Smooth muscle cell (in vitro differentiated cells): ENCODE measurements at regions not wholly inside any gene's neighbourhood (a gene's known extent, or its start where the extent isn't known, plus 50 kb on each side); places are given as distances from the start of the nearest gene placed in this dataset.

Experiments used
- DNase-seq: peaks from one replicate; lab custom pipeline; 2025; ENCODE audit not compliant: unreplicated experiment; lab: John Stamatoyannopoulos, UW
- H2AFZ ChIP-seq: fragments of 200-600 bp; sonication (generic); 2 replicates; pipeline ENCODE4 v1.6.0; 2016; ENCODE audit warnings: antibody characterized with exemption, low read depth, mild to moderate bottlenecking
- H3F3A ChIP-seq: fragments of 200-600 bp; sonication (generic); 2 replicates; pipeline ENCODE4 v1.6.0; 2017; ENCODE audit warnings: antibody characterized with exemption, low read depth
- H3K27ac ChIP-seq: fragments of 200-600 bp; sonication (generic); 2 replicates; pipeline ENCODE4 v1.5.1; 2016; ENCODE audit warnings: low read depth, mild to moderate bottlenecking
- H3K27me3 ChIP-seq: fragments of 200-600 bp; sonication (generic); 2 replicates; pipeline ENCODE4 v1.6.1; 2016; ENCODE audit warnings: low read depth, mild to moderate bottlenecking
- H3K36me3 ChIP-seq: fragments of 200-600 bp; sonication (generic); 2 replicates; pipeline ENCODE4 v1.5.1; 2016; ENCODE audit warnings: low read depth
- H3K4me1 ChIP-seq: fragments of 200-600 bp; sonication (generic); 2 replicates; pipeline ENCODE4 v1.5.1; 2016; ENCODE audit warnings: low read depth
- H3K4me2 ChIP-seq: fragments of 200-600 bp; sonication (generic); 2 replicates; pipeline ENCODE4 v1.6.0; 2016; ENCODE audit warnings: mild to moderate bottlenecking
- H3K4me3 ChIP-seq: fragments of 200-600 bp; sonication (generic); 2 replicates; pipeline ENCODE4 v1.5.1; 2016; ENCODE audit warnings: mild to moderate bottlenecking
- H3K79me2 ChIP-seq: fragments of 200-600 bp; sonication (generic); 2 replicates; pipeline ENCODE4 v1.6.0; 2016; ENCODE audit warnings: low read depth, mild to moderate bottlenecking
- H3K9ac ChIP-seq: fragments of 200-600 bp; sonication (generic); 2 replicates; pipeline ENCODE4 v1.6.0; 2016; ENCODE audit warnings: low read depth
- H3K9me3 ChIP-seq: fragments of 200-600 bp; sonication (generic); replicated peaks from 2 replicates; pipeline ENCODE4 v1.5.1; 2016; ENCODE audit warnings: low read depth
- H4K20me1 ChIP-seq: fragments of 200-600 bp; sonication (generic); 2 replicates; pipeline ENCODE4 v1.6.0; 2016; ENCODE audit warnings: low read depth
- CTCF ChIP-seq: fragments of 200-600 bp; sonication (generic); IDR thresholded peaks from 2 replicates; pipeline ENCODE4 v1.5.1; 2017; ENCODE audit warnings: borderline replicate concordance, mild to moderate bottlenecking, antibody characterized with exemption; ENCODE audit not compliant: insufficient read depth, poor library complexity, severe bottlenecking
- WGBS: methylation state at CpG from one replicate; pipeline ENCODE4 v1.1.7; 2016; ENCODE audit warnings: low lambda C conversion rate; 5-methylcytosine and 5-hydroxymethylcytosine counted together

GRCh38 chr12:91680864-91681263 is 464.8 kb downstream of the BTG1 start:
- Histone ChIP-seq H3K36me3 (no peaks in the 10 kb centered on the region), H3K9me3 (no peaks in the 10 kb centered on the region), H3K27ac (no peak overlapping the region), H4K20me1 (no peaks in the 10 kb centered on the region), H3K4me1 (no peaks in the 10 kb centered on the region), H3K9ac (no peak overlapping the region), H3K4me3 (no peak overlapping the region), H2AFZ (no peak overlapping the region), H3K27me3 (no peaks in the 10 kb centered on the region), H3F3A (no peaks in the 10 kb centered on the region), H3K4me2 (no peak overlapping the region), H3K79me2 (no peaks in the 10 kb centered on the region)
- no peak for DNase-seq
- 89% methylated on average over 2 of the region's 2 CpGs for WGBS
- TF ChIP-seq CTCF = no peak

GRCh38 chr12:91677556-91677955 is 468.1 kb downstream of the BTG1 start:
- Histone ChIP-seq H3K9me3 (no peaks in the 10 kb centered on the region), H3K9ac (no peak overlapping the region), H4K20me1 (no peaks in the 10 kb centered on the region), H3K27me3 (no peaks in the 10 kb centered on the region), H3K27ac (no peak overlapping the region), H3F3A (no peaks in the 10 kb centered on the region), H3K4me3 (no peak overlapping the region), H2AFZ (no peak overlapping the region), H3K79me2 (no peaks in the 10 kb centered on the region), H3K36me3 (no peaks in the 10 kb centered on the region), H3K4me2 (no peak overlapping the region), H3K4me1 (no peaks in the 10 kb centered on the region)
- 97% methylated on average over 1 of the region's 1 CpG for WGBS
- TF ChIP-seq CTCF = no peak
- no peak for DNase-seq

GRCh38 chr12:91675401-91675800 is 470.2 kb downstream of the BTG1 start:
- Histone ChIP-seq H3K9ac (no peak overlapping the region), H3K27me3 (no peaks in the 10 kb centered on the region), H3K79me2 (no peaks in the 10 kb centered on the region), H3K27ac (no peak overlapping the region), H3K36me3 (no peaks in the 10 kb centered on the region), H3K4me3 (no peak overlapping the region), H4K20me1 (no peaks in the 10 kb centered on the region), H2AFZ (no peak overlapping the region), H3K4me2 (no peak overlapping the region), H3K9me3 (no peaks in the 10 kb centered on the region), H3K4me1 (no peaks in the 10 kb centered on the region), H3F3A (no peaks in the 10 kb centered on the region)
- WGBS = 89% methylated on average over 2 of the region's 2 CpGs
- no peak for DNase-seq
- TF ChIP-seq CTCF = no peak

- no peak overlapping the region for H3K4me3 ChIP-seq
- no peak overlapping the region for H3K27ac ChIP-seq
- DNase-seq = no peak
- no peaks in the 10 kb centered on the region for H3K36me3 ChIP-seq
- H3K4me2 ChIP-seq = no peak overlapping the region
- H2AFZ ChIP-seq = no peak overlapping the region
- no peaks in the 10 kb centered on the region for H3F3A ChIP-seq
- WGBS = 71% methylated on average over 1 of the region's 1 CpG
- H3K27me3 ChIP-seq = no peaks in the 10 kb centered on the region
- TF ChIP-seq CTCF = no peak
- no peak overlapping the region for H3K9ac ChIP-seq
- no peaks in the 10 kb centered on the region for H3K9me3 ChIP-seq
- H4K20me1 ChIP-seq = no peaks in the 10 kb centered on the region
- no peaks in the 10 kb centered on the region for H3K4me1 ChIP-seq
- H3K79me2 ChIP-seq = no peaks in the 10 kb centered on the region
These were observed 473.5 kb downstream of the BTG1 start for GRCh38 chr12:91672130-91672529.
